Spleen (tissue), 11 donors: ENCODE measurements at regions not wholly inside any gene's neighbourhood (a gene's known extent, or its start where the extent isn't known, plus 50 kb on each side); places are given as distances from the start of the nearest gene placed in this dataset.

Experiments
- DNase-seq: peaks from one replicate; pipeline ENCODE4 v3.0.0-alpha.2; 2020
- H3K27ac ChIP-seq, 8 donors: fragments of 200-600 bp; sonication (generic) in 7 of 8; 1 replicate in 4 of 8; 2 replicates in 4 of 8; pipeline versions ENCODE4 v1.5.0 to v1.8.0; 2016 to 2021; ENCODE audit warnings: inconsistent platforms in 4 of 8, mild to moderate bottlenecking in 4 of 8, moderate library complexity in 1 of 8
- H3K27me3 ChIP-seq, 7 donors: fragments of 200-600 bp; sonication (generic) in 6 of 7; replicated peaks in 1 of 7; 1 replicate in 4 of 7; 2 replicates in 3 of 7; pipeline versions ENCODE4 v1.5.0 to v1.8.0; 2016 to 2021; ENCODE audit warnings: inconsistent platforms in 3 of 7, mild to moderate bottlenecking in 1 of 7
- H3K36me3 ChIP-seq, 6 donors: fragments of 200-600 bp; sonication (generic) in 5 of 6; 1 replicate in 4 of 6; 2 replicates in 2 of 6; pipeline versions ENCODE4 v1.5.0 to v1.8.0; 2016 to 2021; ENCODE audit warnings: inconsistent platforms in 2 of 6
- H3K4me1 ChIP-seq, 6 donors: fragments of 200-600 bp; sonication (generic) in 5 of 6; 1 replicate in 3 of 6; 2 replicates in 3 of 6; pipeline versions ENCODE4 v1.5.0 to v1.8.0; 2016 to 2021; ENCODE audit warnings: inconsistent platforms in 3 of 6
- H3K4me3 ChIP-seq, 8 donors: fragments of 200-600 bp; sonication (generic) in 7 of 8; 1 replicate in 4 of 8; 2 replicates in 4 of 8; pipeline versions ENCODE4 v1.5.0 to v1.8.0; 2016 to 2021; ENCODE audit warnings: inconsistent platforms in 4 of 8, mild to moderate bottlenecking in 4 of 8, moderate library complexity in 2 of 8
- H3K9me3 ChIP-seq, 8 donors: fragments of 200-600 bp; sonication (generic) in 7 of 8; 1 replicate in 4 of 8; 2 replicates in 4 of 8; pipeline versions ENCODE4 v1.5.0 to v1.8.0; 2016 to 2021; ENCODE audit warnings: inconsistent platforms in 4 of 8
- POLR2A ChIP-seq, 3 donors: fragments of 450-650 bp; IDR thresholded peaks; one replicate each; pipeline ENCODE4 v1.5.1; 2017; ENCODE audit warnings: antibody characterized with exemption in 3 of 3, mild to moderate bottlenecking in 1 of 3
- POLR2AphosphoS5 ChIP-seq, 3 donors: sonication (generic); formaldehyde crosslinking; IDR thresholded peaks; one replicate each; pipeline ENCODE4 v1.5.1; 2017; ENCODE audit warnings: antibody characterized with exemption in 3 of 3
- WGBS, 5 donors: extraction: QIAGEN DNeasy Blood & Tissue Kit in 3 of 5; methylation state at CpG; one replicate each; pipeline versions ENCODE4 v1.1.5 to v1.1.7; 2013 to 2018; 5-methylcytosine and 5-hydroxymethylcytosine counted together
- intact Hi-C: fragments of 100-400 bp; cut with DNase I; formaldehyde crosslinking; loops from one replicate; pipeline ENCODE4 v1.15.0; 2023; ENCODE audit warnings: low total_unique reads
- TF ChIP-seq, protein P1 (sequence below), 11 experiments: fragments of 200-600 bp in 7 of 11; fragments of 450-650 bp in 4 of 11; sonication (generic) in 4 of 11; IDR thresholded peaks in 8 of 11; conservative IDR thresholded peaks in 3 of 11; 1 replicate in 7 of 11; 2 replicates in 4 of 11; pipeline versions ENCODE4 v1.4.0 to v1.8.0; 2016 to 2021; ENCODE audit warnings: antibody characterized with exemption in 11 of 11, inconsistent platforms in 4 of 11, mild to moderate bottlenecking in 1 of 11
- donor health status: healthy with polysubstance abuse.
- donor health status: DM: no; HTN: no; CAD: no; lungs with moderate emphysema.
- donor health status: DM: no; HTN: no; CAD: no.
- donor health status: Bipolar disorder and iron deficiency.
- donor health status: healthy.
- donor health status: DM: no; HTN: no; CAD: no.
- donor health status: DM: yes; HTN: yes; CAD: no.

DNA sequence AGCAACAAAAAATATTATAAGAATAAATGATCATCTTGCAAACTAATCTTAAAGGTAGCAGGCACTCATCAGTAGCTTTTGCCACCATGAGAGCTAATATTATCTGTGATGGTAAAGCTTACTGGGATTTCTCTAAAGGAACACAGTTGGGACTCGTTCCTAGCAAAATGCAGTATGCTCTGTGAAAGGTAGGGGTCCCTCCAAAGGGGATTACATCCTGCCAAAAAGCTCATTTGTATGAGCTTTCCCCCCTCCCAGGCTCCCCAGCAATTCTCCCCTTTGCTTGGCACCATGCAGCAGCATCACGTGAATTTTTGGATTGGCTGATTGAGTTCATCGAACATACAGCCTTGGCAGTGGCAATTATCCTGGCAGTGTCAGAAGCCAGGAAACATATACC lies 361.0 kb upstream of the PLSCR5 start:
- no peak for DNase-seq
- Histone ChIP-seq H3K27me3 (no peaks in the 10 kb centered on the region), H3K4me3 (no peak overlapping the region), H3K27ac (no peak overlapping the region), H3K4me1 (no peaks in the 10 kb centered on the region), H3K36me3 (no peaks in the 10 kb centered on the region), H3K9me3 (peaks cover 0 to 4% (median 1%) of the 10 kb centered on the region in 8 donors)
- TF ChIP-seq POLR2AphosphoS5 (IDR thresholded peaks at IDR 0.05) (no peak), POLR2A (IDR thresholded peaks at IDR 0.05) (no peak)
- TF ChIP-seq, protein P1, sequence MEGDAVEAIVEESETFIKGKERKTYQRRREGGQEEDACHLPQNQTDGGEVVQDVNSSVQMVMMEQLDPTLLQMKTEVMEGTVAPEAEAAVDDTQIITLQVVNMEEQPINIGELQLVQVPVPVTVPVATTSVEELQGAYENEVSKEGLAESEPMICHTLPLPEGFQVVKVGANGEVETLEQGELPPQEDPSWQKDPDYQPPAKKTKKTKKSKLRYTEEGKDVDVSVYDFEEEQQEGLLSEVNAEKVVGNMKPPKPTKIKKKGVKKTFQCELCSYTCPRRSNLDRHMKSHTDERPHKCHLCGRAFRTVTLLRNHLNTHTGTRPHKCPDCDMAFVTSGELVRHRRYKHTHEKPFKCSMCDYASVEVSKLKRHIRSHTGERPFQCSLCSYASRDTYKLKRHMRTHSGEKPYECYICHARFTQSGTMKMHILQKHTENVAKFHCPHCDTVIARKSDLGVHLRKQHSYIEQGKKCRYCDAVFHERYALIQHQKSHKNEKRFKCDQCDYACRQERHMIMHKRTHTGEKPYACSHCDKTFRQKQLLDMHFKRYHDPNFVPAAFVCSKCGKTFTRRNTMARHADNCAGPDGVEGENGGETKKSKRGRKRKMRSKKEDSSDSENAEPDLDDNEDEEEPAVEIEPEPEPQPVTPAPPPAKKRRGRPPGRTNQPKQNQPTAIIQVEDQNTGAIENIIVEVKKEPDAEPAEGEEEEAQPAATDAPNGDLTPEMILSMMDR (IDR thresholded peaks at IDR 0.05 in 8 of 11, conservative IDR thresholded peaks at IDR 0.05 in 3 of 11), result no peak
- intact Hi-C loops, result no loop called here
- 69 to 88% (median 82%) methylated on average over 3 of the region's 3 CpGs for WGBS, 5 donors

DNA sequence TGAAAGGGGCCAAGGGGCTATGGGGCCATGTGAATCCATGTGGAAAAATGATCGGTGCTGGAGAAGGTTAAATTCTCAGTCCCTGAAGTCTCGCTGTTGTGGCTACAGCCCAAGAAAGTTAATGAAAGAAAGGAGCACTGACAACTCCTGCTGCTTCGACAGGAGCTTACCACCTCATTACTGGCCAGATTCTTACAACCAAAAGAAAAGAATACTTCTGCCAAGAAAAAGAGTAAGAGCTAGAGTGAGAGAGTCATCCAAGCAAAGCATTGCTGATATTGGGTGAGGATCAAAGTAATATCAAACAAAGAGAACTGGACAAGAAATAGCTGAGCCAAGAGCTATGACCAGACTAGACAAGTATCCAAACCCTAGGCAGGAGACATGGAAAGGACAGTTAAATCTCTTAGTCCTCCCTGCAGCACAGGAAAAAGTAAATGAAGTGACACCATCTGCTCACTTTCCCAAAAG lies 348.4 kb upstream of the PLSCR5 start:
- DNase-seq, result no peak
- WGBS, 5 donors, result 69 to 84% (median 81%) methylated on average over 3 of the region's 3 CpGs
- intact Hi-C loops, result no loop called here
- no peaks in the 10 kb centered on the region for H3K27me3 ChIP-seq
- TF ChIP-seq, protein P1 (IDR thresholded peaks at IDR 0.05 in 8 of 11, conservative IDR thresholded peaks at IDR 0.05 in 3 of 11), result no peak
- TF ChIP-seq POLR2AphosphoS5 (IDR thresholded peaks at IDR 0.05) (no peak), POLR2A (IDR thresholded peaks at IDR 0.05) (no peak)
- H3K4me3 ChIP-seq, result no peak overlapping the region
- H3K9me3 ChIP-seq, result peaks cover 0 to 7% (median 0%) of the 10 kb centered on the region in 8 donors
- no peaks in the 10 kb centered on the region for H3K4me1 ChIP-seq
- H3K27ac ChIP-seq, result no peak overlapping the region
- no peaks in the 10 kb centered on the region for H3K36me3 ChIP-seq

DNA sequence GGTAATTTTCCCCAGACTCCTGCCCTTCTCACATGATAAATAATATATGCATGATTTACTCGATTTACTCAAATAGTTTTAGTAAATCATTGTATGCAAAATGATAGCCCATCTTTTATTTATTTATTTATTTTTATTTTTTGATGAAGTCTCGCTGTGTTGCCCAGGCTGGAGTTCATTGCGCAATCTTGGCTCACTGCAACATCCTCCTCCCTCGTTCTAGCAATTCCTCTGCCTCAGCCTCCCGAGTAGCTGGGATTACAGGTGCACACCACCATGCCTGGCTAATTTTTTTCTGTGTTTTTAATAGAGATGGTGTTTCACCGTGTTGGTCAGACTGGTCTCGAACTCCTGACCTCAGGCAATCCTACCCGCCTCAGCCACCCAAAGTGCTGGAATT lies 343.8 kb upstream of the PLSCR5 start:
- DNase-seq, result no peak
- 80 to 87% (median 82%) methylated on average over 8 of the region's 8 CpGs for WGBS, 5 donors
- no peaks in the 10 kb centered on the region for H3K4me1 ChIP-seq
- H3K36me3 ChIP-seq, result no peaks in the 10 kb centered on the region
- H3K27me3 ChIP-seq, result no peaks in the 10 kb centered on the region
- H3K9me3 ChIP-seq, result peaks cover 0 to 8% (median 0%) of the 10 kb centered on the region in 8 donors
- no peak overlapping the region for H3K4me3 ChIP-seq
- H3K27ac ChIP-seq, result no peak overlapping the region
- no peak for TF ChIP-seq POLR2AphosphoS5 (IDR thresholded peaks at IDR 0.05)
- intact Hi-C loops, result no loop called here

GRCh38 chr3:146948186-146948585 lies 343.0 kb upstream of the PLSCR5 start:
- TF ChIP-seq, protein P1 (IDR thresholded peaks at IDR 0.05 in 8 of 11, conservative IDR thresholded peaks at IDR 0.05 in 3 of 11), result no peak
- TF ChIP-seq POLR2AphosphoS5 (IDR thresholded peaks at IDR 0.05), result no peak
- no peak for TF ChIP-seq POLR2A (IDR thresholded peaks at IDR 0.05)
- Histone ChIP-seq H3K4me1 (no peaks in the 10 kb centered on the region), H3K36me3 (no peaks in the 10 kb centered on the region), H3K27ac (no peak overlapping the region), H3K9me3 (peaks cover 0 to 8% (median 0%) of the 10 kb centered on the region in 8 donors), H3K4me3 (no peak overlapping the region), H3K27me3 (no peaks in the 10 kb centered on the region)
- 37 to 67% (median 44%) methylated on average over 1 of the region's 1 CpG for WGBS, 5 donors
- no peak for DNase-seq
- intact Hi-C loops, result no loop called here

- Histone ChIP-seq H3K4me1 (no peaks in the 10 kb centered on the region), H3K36me3 (no peaks in the 10 kb centered on the region), H3K27me3 (no peaks in the 10 kb centered on the region), H3K27ac (no peak overlapping the region), H3K9me3 (no peaks in the 10 kb centered on the region), H3K4me3 (no peak overlapping the region)
- WGBS, 5 donors, result 41 to 74% (median 55%) methylated on average over 1 of the region's 1 CpG
- intact Hi-C loops, result no loop called here
- DNase-seq, result no peak
- TF ChIP-seq POLR2AphosphoS5 (IDR thresholded peaks at IDR 0.05) (no peak), POLR2A (IDR thresholded peaks at IDR 0.05) (no peak)
- TF ChIP-seq, protein P1 (IDR thresholded peaks at IDR 0.05 in 8 of 11, conservative IDR thresholded peaks at IDR 0.05 in 3 of 11), result no peak
Measured at GRCh38 chr3:146929696-146930095, 324.6 kb upstream of the PLSCR5 start.
